WI38 (cell line): ENCODE measurements at regions not wholly inside any gene's neighbourhood (a gene's known extent, or its start where the extent isn't known, plus 50 kb on each side); places are given as distances from the start of the nearest gene placed in this dataset.

Experiments
- H3K4me3 ChIP-seq: 2 replicates; pipeline ENCODE4 v1.5.1; 2011; ENCODE audit warnings: low read depth, mild to moderate bottlenecking, control low read depth, low read length
- CTCF ChIP-seq: IDR thresholded peaks from 2 replicates; pipeline ENCODE4 v1.5.1; 2012; ENCODE audit warnings: low read depth, mild to moderate bottlenecking, control low read depth, low read length

GRCh38 chr10:33749067-33749735 lies 414.7 kb upstream of the NRP1 start:
- TF ChIP-seq CTCF, result no peak
- no peak overlapping the region for H3K4me3 ChIP-seq

GRCh38 chr10:33746836-33747268 lies 412.4 kb upstream of the NRP1 start:
- no peak for TF ChIP-seq CTCF
- H3K4me3 ChIP-seq, result no peak overlapping the region

GRCh38 chr10:33746186-33746585 lies 411.7 kb upstream of the NRP1 start:
- TF ChIP-seq CTCF, result no peak
- H3K4me3 ChIP-seq, result no peak overlapping the region

- TF ChIP-seq CTCF, result no peak
- H3K4me3 ChIP-seq, result no peak overlapping the region
These were observed 409.0 kb upstream of the NRP1 start for GRCh38 chr10:33743429-33743857.

- TF ChIP-seq CTCF, result no peak
- no peak overlapping the region for H3K4me3 ChIP-seq
These were observed 404.6 kb upstream of the NRP1 start for GRCh38 chr10:33739031-33739430.

GRCh38 chr10:33735464-33735923 lies 401.0 kb upstream of the NRP1 start:
- H3K4me3 ChIP-seq, result no peak overlapping the region
- no peak for TF ChIP-seq CTCF

- no peak overlapping the region for H3K4me3 ChIP-seq
- TF ChIP-seq CTCF, result no peak
These were observed 400.1 kb upstream of the NRP1 start for GRCh38 chr10:33734393-33735155.
